MCF 10A (cell line): ENCODE measurements at regions not wholly inside any gene's neighbourhood (a gene's known extent, or its start where the extent isn't known, plus 50 kb on each side); places are given as distances from the start of the nearest gene placed in this dataset.
"Not testable (repeated sequence)": the region's sequence is repeated elsewhere in the genome, so short reads cannot be mapped to it uniquely, and the experiment has no call there.

ENCODE experiments used
- BruUV-seq: library from RNA; stranded (reverse); fragments of 400-500 nt; replicated peaks from 2 replicates; lab custom pipeline; 2021; lab: Mats Ljungman, UMichigan
- CTCF ChIA-PET: fragments of 300-600 bp; sonication (Branson Sonifier 250); formaldehyde crosslinking; extraction: SDS; loops from one replicate; lab custom pipeline; 2021; ENCODE audit warnings: antibody characterized with exemption, inconsistent platforms; lab: Yijun Ruan, JAX
- POLR2A ChIA-PET: fragments of 300-600, 350-650 bp; sonication (Branson Sonifier 250); formaldehyde crosslinking; extraction: SDS; loops from one replicate; lab custom pipeline; 2020; ENCODE audit warnings: antibody characterized with exemption, inconsistent platforms; lab: Yijun Ruan, JAX
- DNase-seq: peaks from one replicate; pipeline ENCODE4 v3.0.0-alpha.2; 2018; ENCODE audit not compliant: unreplicated experiment
- H3K27ac Mint-ChIP-seq: one replicate; pipeline ENCODE4 v1.8.0; 2022; ENCODE audit warnings: mild to moderate bottlenecking, low read depth, mixed read lengths; ENCODE audit not compliant: unreplicated experiment
- H3K27me3 Mint-ChIP-seq: one replicate; pipeline ENCODE4 v1.8.0; 2022; ENCODE audit warnings: mixed read lengths; ENCODE audit not compliant: insufficient read depth, unreplicated experiment
- H3K36me3 Mint-ChIP-seq: one replicate; pipeline ENCODE4 v1.8.0; 2022; ENCODE audit warnings: mild to moderate bottlenecking, moderate library complexity, mixed read lengths; ENCODE audit not compliant: insufficient read depth, unreplicated experiment
- H3K4me1 Mint-ChIP-seq: one replicate; pipeline ENCODE4 v1.8.0; 2022; ENCODE audit warnings: mixed read lengths; ENCODE audit not compliant: insufficient read depth, unreplicated experiment
- H3K4me3 Mint-ChIP-seq: one replicate; pipeline ENCODE4 v1.8.0; 2022; ENCODE audit warnings: mild to moderate bottlenecking, moderate library complexity, mixed read lengths; ENCODE audit not compliant: unreplicated experiment
- H3K9me3 Mint-ChIP-seq: one replicate; pipeline ENCODE4 v1.8.0; 2022; ENCODE audit warnings: mixed read lengths; ENCODE audit not compliant: unreplicated experiment
- intact Hi-C: fragments of 100-400 bp; cut with micrococcal nuclease; formaldehyde crosslinking; loops from 2 replicates; pipeline ENCODE4 v1.14.1; 2022

DNA sequence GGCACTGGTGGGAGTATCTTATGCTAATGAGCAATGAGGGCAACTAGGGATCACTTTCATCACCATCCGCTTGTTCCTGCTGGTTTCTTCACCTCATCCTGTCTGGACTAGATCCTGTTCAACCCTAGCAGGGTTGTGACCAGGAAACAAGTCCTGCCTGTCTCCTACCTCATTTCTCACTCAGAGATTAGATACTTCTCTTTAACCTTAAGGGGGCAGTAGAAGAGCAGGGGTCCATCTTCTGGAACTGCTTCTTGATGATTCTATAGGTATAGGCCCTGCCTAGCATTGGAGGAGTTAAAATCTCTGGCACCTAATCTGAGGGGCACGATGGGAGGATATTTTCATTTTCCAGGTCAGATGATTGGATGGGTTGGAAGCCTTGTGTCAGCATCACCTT is 415.5 kb downstream of the TGIF2LX start:
- not testable (repeated sequence) for H3K27me3 Mint-ChIP-seq, BruUV-seq, H3K36me3 Mint-ChIP-seq

DNA sequence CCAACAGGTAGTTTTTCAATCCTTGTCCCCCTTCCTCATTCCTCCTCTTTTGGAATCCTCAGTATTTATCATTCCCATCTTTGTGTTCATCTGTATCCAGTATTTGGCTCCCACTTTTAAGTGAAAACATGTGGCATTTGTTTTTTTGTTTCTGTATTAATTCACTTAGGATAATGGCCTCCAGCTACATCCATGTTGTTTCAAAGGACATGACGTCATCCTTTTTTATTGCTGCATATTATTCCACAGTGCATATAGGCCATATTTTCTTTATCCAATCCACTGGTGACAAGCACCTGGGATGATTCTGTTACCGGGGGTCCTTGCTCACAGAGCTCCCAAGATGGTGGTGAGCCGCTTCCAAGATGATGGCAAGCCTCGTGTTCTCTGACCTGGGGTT is 447.9 kb downstream of the TGIF2LX start:
- H3K4me3 Mint-ChIP-seq, H3K27ac Mint-ChIP-seq, DNase-seq, BruUV-seq, H3K9me3 Mint-ChIP-seq, H3K4me1 Mint-ChIP-seq, POLR2A ChIA-PET, intact Hi-C loops, H3K36me3 Mint-ChIP-seq, H3K27me3 Mint-ChIP-seq, CTCF ChIA-PET: not testable (repeated sequence)

More for the DNA sequence above, 415.5 kb downstream of the TGIF2LX start:
- CTCF ChIA-PET, H3K4me1 Mint-ChIP-seq, POLR2A ChIA-PET, intact Hi-C loops, H3K9me3 Mint-ChIP-seq, H3K4me3 Mint-ChIP-seq, H3K27ac Mint-ChIP-seq, DNase-seq: not testable (repeated sequence)

DNA sequence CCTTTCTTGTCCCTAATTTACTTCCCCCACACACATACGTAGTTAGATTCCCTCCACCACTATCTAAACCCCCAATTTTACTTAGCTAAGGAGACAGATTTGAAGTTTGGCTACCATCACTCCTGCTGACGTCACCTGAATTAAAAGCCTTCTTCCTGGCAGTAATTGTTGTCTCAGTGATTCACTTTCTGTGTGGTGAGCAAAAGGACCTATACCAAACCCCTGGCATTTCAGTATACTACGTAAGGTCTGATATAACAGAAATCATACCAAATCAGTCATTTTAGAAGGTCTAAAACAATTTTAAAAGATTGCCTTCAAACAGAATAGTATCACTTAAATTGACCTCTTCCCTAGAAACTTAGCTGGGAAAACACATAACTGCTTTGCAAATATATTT is 476.3 kb downstream of the TGIF2LX start:
- BruUV-seq, H3K9me3 Mint-ChIP-seq, H3K27ac Mint-ChIP-seq, CTCF ChIA-PET, H3K36me3 Mint-ChIP-seq, H3K27me3 Mint-ChIP-seq, H3K4me3 Mint-ChIP-seq, intact Hi-C loops, DNase-seq, H3K4me1 Mint-ChIP-seq, POLR2A ChIA-PET: not testable (repeated sequence)

DNA sequence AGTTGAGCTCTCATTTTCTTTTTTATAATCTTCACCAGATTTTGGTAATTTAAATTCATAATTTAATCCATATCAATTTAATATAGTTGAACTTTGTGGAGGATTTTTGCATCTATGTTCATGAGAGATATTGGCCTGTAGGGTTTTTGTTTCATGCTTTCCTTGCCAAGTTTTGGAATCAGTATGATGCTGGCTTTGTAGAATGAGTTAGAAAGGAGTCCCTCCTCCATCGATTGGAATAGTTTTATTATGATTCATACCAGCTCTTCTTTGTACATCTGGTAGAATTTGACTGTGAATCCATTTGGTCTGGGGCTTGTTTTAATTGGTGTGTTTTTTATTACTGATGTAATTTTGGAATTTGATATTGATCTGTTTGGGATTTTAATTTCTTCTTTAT is 480.5 kb downstream of the TGIF2LX start:
- CTCF ChIA-PET, DNase-seq, H3K27me3 Mint-ChIP-seq, H3K9me3 Mint-ChIP-seq, BruUV-seq, intact Hi-C loops, H3K36me3 Mint-ChIP-seq, H3K4me1 Mint-ChIP-seq, POLR2A ChIA-PET, H3K4me3 Mint-ChIP-seq, H3K27ac Mint-ChIP-seq: not testable (repeated sequence)

DNA sequence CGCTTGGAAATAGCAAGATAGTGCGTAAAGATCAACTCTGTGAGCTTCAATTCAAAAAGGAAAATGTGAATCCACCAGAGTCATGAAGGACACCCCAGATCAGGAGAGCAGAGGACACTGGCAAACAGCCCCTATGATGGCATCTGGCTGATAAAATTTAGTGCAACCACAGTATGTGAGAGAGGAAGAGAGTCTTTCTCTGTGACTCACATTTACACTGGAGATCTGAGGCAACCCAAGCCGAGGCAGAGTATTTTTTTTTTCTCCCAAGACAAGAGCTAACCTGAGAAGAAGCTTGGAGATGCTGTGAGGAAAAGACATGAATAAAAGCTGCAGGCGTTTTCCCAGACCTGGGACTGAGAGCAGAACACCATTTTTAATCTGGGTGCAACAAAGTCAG is 482.2 kb downstream of the TGIF2LX start:
- H3K9me3 Mint-ChIP-seq, POLR2A ChIA-PET, H3K27ac Mint-ChIP-seq, DNase-seq, BruUV-seq, H3K4me1 Mint-ChIP-seq, H3K27me3 Mint-ChIP-seq, H3K36me3 Mint-ChIP-seq, H3K4me3 Mint-ChIP-seq, CTCF ChIA-PET, intact Hi-C loops: not testable (repeated sequence)

DNA sequence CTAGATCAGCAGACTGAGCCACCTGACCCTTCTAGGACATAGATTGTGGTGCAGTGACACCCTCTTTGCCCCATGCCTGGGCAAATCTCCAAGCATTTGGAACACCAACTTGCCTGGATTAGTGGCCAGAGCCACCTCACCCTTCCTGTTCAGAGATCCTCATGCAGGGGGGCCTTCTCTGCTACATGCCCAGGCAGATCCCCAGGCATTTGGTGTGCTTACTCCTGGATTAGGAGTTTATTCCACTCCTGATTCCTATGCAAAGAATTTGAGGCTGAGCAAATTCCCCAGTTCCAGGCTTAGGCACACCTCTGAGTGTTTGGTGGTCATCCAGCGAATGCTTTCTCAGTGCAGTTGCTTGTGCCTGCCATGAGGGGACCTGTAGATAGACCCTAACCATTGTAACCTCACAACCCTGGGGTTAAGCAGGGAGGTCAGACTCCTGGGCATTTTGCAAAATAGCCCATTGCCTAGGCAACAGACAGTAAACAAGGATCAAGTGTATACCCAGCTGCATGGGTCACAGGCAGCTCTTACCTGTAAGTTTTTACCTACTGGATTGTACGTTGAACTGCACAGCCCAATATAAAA is 483.2 kb downstream of the TGIF2LX start:
- H3K27me3 Mint-ChIP-seq, intact Hi-C loops, H3K4me1 Mint-ChIP-seq, H3K27ac Mint-ChIP-seq, POLR2A ChIA-PET, BruUV-seq, H3K9me3 Mint-ChIP-seq, H3K4me3 Mint-ChIP-seq, H3K36me3 Mint-ChIP-seq, CTCF ChIA-PET: not testable (repeated sequence)
- DNase-seq: peak; percentile 1

DNA sequence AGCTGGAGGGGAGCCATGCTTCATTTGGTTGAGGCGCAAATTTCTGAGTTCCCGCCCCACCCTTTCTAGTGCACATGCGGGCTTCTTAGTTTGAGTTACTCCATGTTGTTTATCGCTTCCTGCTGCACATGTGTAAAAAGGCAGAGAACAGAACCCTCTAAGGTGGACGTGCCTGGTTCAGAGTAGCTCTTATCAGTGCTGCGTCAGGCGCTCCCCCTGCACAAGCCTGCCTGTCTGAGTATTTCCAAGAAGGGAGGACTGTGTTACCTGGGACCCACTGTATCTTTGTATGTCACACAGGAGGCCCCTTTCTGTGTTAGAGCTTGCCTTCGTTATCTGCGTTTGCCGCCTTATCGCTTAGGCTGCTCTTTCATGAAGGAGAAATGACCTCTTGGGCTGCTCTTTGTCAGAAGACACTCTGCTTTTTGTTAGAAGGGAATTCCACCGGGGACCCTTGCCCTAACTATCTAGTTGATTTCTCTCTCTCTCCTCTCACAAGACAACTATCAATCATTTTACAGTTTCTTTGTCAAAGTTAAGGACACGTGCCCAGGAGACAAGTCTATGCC is 532.1 kb downstream of the TGIF2LX start:
- DNase-seq, H3K4me3 Mint-ChIP-seq, CTCF ChIA-PET, H3K27ac Mint-ChIP-seq, POLR2A ChIA-PET, intact Hi-C loops, H3K27me3 Mint-ChIP-seq, H3K36me3 Mint-ChIP-seq, H3K9me3 Mint-ChIP-seq, BruUV-seq, H3K4me1 Mint-ChIP-seq: not testable (repeated sequence)

DNA sequence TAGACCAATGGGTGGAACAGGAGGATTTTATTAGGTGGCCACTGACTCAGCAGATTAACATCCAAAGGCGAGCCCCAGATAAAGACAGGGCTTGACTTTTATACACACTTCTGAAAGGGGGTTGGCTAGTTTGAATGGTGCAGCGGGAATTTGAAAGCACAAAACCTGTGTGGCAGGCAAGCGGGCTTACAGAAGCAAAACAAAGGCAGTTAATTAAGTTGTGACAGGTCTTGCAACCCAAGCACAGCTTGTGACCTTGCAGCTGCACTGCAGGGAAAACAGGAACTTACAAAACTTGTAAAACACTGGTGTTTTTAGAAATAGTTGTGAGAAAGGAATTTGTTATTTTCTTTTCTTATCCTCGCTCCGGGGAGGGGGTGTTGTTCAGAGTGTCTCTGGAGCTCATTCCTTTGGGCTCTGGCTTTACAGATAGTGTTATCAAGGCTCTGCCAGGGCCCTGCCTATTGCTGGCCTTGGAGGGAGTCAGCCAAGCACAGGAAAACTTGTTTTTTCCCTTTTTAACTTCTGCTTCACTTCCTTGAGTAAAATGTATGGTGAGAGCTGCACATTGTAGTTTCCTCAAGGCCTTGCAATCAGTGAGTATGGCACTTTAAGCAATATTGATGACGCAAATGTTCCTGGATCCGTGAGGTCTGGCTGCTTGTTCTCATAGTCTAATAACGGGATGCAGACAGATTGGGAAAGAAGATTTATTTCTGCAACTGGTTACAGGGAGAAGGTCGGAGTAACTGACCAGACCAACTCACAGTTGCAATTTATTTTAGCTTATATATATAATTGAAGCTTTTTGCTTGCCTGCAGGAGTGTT is 536.6 kb downstream of the TGIF2LX start:
- H3K27me3 Mint-ChIP-seq, H3K4me1 Mint-ChIP-seq, BruUV-seq, H3K9me3 Mint-ChIP-seq, intact Hi-C loops, H3K36me3 Mint-ChIP-seq, CTCF ChIA-PET, POLR2A ChIA-PET, DNase-seq, H3K27ac Mint-ChIP-seq, H3K4me3 Mint-ChIP-seq: not testable (repeated sequence)

DNA sequence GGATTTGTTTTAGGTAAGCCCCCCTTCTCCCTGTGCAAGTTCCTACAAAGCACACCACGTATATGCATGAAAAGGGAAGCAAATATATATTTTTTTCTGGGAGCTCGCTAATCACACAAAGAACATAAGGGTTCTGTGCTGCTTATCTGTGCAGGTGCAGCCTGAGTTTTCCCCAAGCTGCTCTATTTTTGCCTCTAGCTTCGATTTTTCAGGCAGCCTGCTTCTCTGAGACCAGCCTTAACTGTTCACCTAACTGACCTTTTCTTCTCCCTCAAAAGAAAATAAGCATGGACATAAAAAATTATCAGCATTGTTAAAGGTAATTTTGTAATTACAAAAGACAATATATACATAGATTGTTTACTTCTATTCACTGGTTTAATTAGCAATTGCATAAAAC is 552.7 kb downstream of the TGIF2LX start:
- not testable (repeated sequence) for H3K9me3 Mint-ChIP-seq, H3K4me1 Mint-ChIP-seq, BruUV-seq

More for the DNA sequence above, 552.7 kb downstream of the TGIF2LX start:
- POLR2A ChIA-PET, intact Hi-C loops, H3K27me3 Mint-ChIP-seq, H3K4me3 Mint-ChIP-seq, CTCF ChIA-PET, H3K36me3 Mint-ChIP-seq, DNase-seq, H3K27ac Mint-ChIP-seq: not testable (repeated sequence)
